HepG2 (cell line): ENCODE measurements at regions not wholly inside any gene's neighbourhood (a gene's known extent, or its start where the extent isn't known, plus 50 kb on each side); places are given as distances from the start of the nearest gene placed in this dataset.

ENCODE experiments used
- BHLHE40 ChIP-seq: IDR thresholded peaks from 2 replicates; pipeline ENCODE4 v1.6.1; 2011; ENCODE audit warnings: low read length, improper control_type of control experiment
- CENPX ChIP-seq: sonication (generic); formaldehyde crosslinking; IDR thresholded peaks from 2 replicates; pipeline ENCODE4 v1.9.0; 2021; ENCODE audit warnings: mild to moderate bottlenecking, missing genetic modification reagents, moderate library complexity
- CREB3 ChIP-seq: sonication (generic); formaldehyde crosslinking; IDR thresholded peaks from 2 replicates; pipeline ENCODE4 v1.5.0; 2020; ENCODE audit warnings: missing genetic modification reagents
- HDAC1 ChIP-seq: sonication (generic); formaldehyde crosslinking; IDR thresholded peaks from 2 replicates; pipeline ENCODE4 v1.5.1; 2020; ENCODE audit warnings: mild to moderate bottlenecking, missing genetic modification reagents
- MAFF ChIP-seq: IDR thresholded peaks from 2 replicates; pipeline ENCODE4 v1.6.1; 2011; ENCODE audit warnings: low read depth, low read length, improper control_type of control experiment
- MAX ChIP-seq: IDR thresholded peaks from 2 replicates; pipeline ENCODE4 v1.6.1; 2012; ENCODE audit warnings: inconsistent platforms
- MLX ChIP-seq: IDR thresholded peaks from 2 replicates; pipeline ENCODE4 v1.6.1; 2016
- MXI1 ChIP-seq: IDR thresholded peaks from 3 replicates; pipeline ENCODE4 v1.6.1; 2012; ENCODE audit warnings: low read depth, low read length, inconsistent platforms, borderline replicate concordance
- NR3C1 ChIP-seq: sonication (generic); formaldehyde crosslinking; IDR thresholded peaks from 2 replicates; pipeline ENCODE4 v1.4.0; 2020; ENCODE audit warnings: missing genetic modification reagents
- ONECUT2 ChIP-seq: sonication (generic); formaldehyde crosslinking; IDR thresholded peaks from 2 replicates; pipeline ENCODE4 v1.4.0; 2020; ENCODE audit warnings: missing genetic modification reagents
- PHB2 ChIP-seq: fragments of 450-650 bp; IDR thresholded peaks from 2 replicates; pipeline ENCODE4 v1.6.1; 2018; ENCODE audit not compliant: partially characterized antibody
- PTBP1 ChIP-seq: fragments of 200-400 bp; formaldehyde crosslinking; IDR thresholded peaks from 2 replicates; pipeline ENCODE4 v1.6.1; 2018; ENCODE audit warnings: low read length, low read depth; ENCODE audit not compliant: poor library complexity, severe bottlenecking
- REST ChIP-seq, 2 experiments: IDR thresholded peaks; 2 replicates each; pipeline ENCODE4 v1.6.1; 2011 to 2012; ENCODE audit warnings: low read length in 2 of 2, borderline replicate concordance in 1 of 2, low read depth in 1 of 2, mild to moderate bottlenecking in 1 of 2, moderate library complexity in 1 of 2
- SOX6 ChIP-seq, 2 experiments: fragments of 450-650 bp in 1 of 2; sonication (generic) in 1 of 2; formaldehyde crosslinking in 1 of 2; IDR thresholded peaks; 2 replicates each; pipeline versions ENCODE4 v1.4.0 to v1.6.1; 2017 to 2020; ENCODE audit warnings: antibody characterized with exemption in 1 of 2, mild to moderate bottlenecking in 1 of 2, missing genetic modification reagents in 1 of 2
- ZNF207 ChIP-seq: fragments of 450-650 bp; IDR thresholded peaks from 2 replicates; pipeline ENCODE4 v1.6.1; 2016; ENCODE audit warnings: antibody characterized with exemption, borderline replicate concordance
- ZNF224 ChIP-seq: sonication (generic); formaldehyde crosslinking; IDR thresholded peaks from 2 replicates; pipeline ENCODE4 v1.5.0; 2020; ENCODE audit warnings: mild to moderate bottlenecking, missing genetic modification reagents
- ZNF33B ChIP-seq: sonication (generic); formaldehyde crosslinking; IDR thresholded peaks from 2 replicates; pipeline ENCODE4 v1.5.1; 2020; ENCODE audit warnings: mild to moderate bottlenecking, missing genetic modification reagents
- ZNF430 ChIP-seq: sonication (generic); formaldehyde crosslinking; IDR thresholded peaks from 2 replicates; pipeline ENCODE4 v1.9.0; 2021; ENCODE audit warnings: mild to moderate bottlenecking, missing genetic modification reagents
- ZNF547 ChIP-seq: sonication (generic); formaldehyde crosslinking; IDR thresholded peaks from 2 replicates; pipeline ENCODE4 v1.5.1; 2020; ENCODE audit warnings: mild to moderate bottlenecking, missing genetic modification reagents
- ZNF614 ChIP-seq: IDR thresholded peaks from 2 replicates; pipeline ENCODE4 v1.6.1; 2018; ENCODE audit warnings: missing biosample characterization, missing genetic modification reagents, inconsistent platforms, borderline replicate concordance
- ZNF883 ChIP-seq: sonication (generic); formaldehyde crosslinking; IDR thresholded peaks from 2 replicates; pipeline ENCODE4 v1.5.1; 2020; ENCODE audit warnings: mild to moderate bottlenecking, missing genetic modification reagents; ENCODE audit errors: not compliant biosample characterization
- TF ChIP-seq, protein P1 (sequence below): sonication (generic); formaldehyde crosslinking; IDR thresholded peaks from 2 replicates; pipeline ENCODE4 v1.5.0; 2020; ENCODE audit warnings: mild to moderate bottlenecking, missing genetic modification reagents
- TF ChIP-seq, protein P2 (sequence below): IDR thresholded peaks from 2 replicates; pipeline ENCODE4 v1.6.1; 2016; ENCODE audit warnings: control low read depth

DNA sequence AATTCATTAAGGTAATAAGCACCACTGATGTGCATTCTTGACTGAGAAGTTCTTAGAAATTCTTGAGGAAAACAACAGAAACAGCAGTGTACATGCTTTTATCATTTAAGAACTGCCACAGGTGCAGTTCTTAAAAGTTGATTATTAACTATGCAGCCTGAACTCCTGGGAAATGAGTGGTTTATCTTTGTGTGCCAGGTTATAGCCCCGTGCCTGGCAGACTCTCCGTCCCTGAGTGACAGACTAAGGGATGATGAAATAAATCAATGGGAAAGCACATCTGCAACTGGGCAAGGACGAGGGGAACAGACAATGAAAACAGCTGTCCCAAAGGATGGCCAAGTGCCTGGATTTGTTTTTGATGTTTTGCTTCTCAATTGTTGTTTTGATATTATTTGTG, 84.4 kb upstream of the SPATA13 start (continued):
- TF ChIP-seq ZNF224 (CRISPR knock-in tag) (no peak), SOX6 (IDR thresholded peaks at IDR 0.05) (no peak), SOX6 (CRISPR knock-in tag; IDR thresholded peaks at IDR 0.05) (peak; percentile 63; the same call in 1 of the 2 replicates), NR3C1 (CRISPR knock-in tag) (no peak), CENPX (no peak), ZNF430 (CRISPR knock-in tag) (0 out of 2 replicates have a peak, but pooled peaks have one; percentile 36), ZNF33B (no peak), ZNF614 (CRISPR knock-in tag) (no peak), ZNF883 (CRISPR knock-in tag) (no peak), BHLHE40 (peak; percentile 79), CREB3 (CRISPR knock-in tag) (no peak), MAX (no peak), MAFF (peak; percentile 33; the same call in 1 of the 2 replicates), MXI1 (no peak), PHB2 (no peak), HDAC1 (0 out of 2 replicates have a peak, but pooled peaks have one; percentile 32), REST (IDR thresholded peaks at IDR 0.05; ENCODE audit: borderline replicate concordance in 1 of 2, low read depth in 1 of 2, low read length in 2 of 2) (no peak), PTBP1 (no peak), MLX (CRISPR knock-in tag) (no peak), ZNF207 (no peak), ONECUT2 (peak; percentile 58; the same call in 1 of the 2 replicates), ZNF547 (CRISPR knock-in tag) (no peak)
- TF ChIP-seq, protein P1, sequence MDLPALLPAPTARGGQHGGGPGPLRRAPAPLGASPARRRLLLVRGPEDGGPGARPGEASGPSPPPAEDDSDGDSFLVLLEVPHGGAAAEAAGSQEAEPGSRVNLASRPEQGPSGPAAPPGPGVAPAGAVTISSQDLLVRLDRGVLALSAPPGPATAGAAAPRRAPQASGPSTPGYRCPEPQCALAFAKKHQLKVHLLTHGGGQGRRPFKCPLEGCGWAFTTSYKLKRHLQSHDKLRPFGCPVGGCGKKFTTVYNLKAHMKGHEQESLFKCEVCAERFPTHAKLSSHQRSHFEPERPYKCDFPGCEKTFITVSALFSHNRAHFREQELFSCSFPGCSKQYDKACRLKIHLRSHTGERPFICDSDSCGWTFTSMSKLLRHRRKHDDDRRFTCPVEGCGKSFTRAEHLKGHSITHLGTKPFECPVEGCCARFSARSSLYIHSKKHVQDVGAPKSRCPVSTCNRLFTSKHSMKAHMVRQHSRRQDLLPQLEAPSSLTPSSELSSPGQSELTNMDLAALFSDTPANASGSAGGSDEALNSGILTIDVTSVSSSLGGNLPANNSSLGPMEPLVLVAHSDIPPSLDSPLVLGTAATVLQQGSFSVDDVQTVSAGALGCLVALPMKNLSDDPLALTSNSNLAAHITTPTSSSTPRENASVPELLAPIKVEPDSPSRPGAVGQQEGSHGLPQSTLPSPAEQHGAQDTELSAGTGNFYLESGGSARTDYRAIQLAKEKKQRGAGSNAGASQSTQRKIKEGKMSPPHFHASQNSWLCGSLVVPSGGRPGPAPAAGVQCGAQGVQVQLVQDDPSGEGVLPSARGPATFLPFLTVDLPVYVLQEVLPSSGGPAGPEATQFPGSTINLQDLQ (CRISPR knock-in tag), result no peak
- TF ChIP-seq, protein P2, sequence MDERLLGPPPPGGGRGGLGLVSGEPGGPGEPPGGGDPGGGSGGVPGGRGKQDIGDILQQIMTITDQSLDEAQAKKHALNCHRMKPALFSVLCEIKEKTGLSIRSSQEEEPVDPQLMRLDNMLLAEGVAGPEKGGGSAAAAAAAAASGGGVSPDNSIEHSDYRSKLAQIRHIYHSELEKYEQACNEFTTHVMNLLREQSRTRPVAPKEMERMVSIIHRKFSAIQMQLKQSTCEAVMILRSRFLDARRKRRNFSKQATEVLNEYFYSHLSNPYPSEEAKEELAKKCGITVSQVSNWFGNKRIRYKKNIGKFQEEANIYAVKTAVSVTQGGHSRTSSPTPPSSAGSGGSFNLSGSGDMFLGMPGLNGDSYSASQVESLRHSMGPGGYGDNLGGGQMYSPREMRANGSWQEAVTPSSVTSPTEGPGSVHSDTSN (CRISPR knock-in tag), result peak; percentile 77
